ENCODE measurements at regions not wholly inside any gene's neighbourhood (a gene's known extent, or its start where the extent isn't known, plus 50 kb on each side); places are given as distances from the start of the nearest gene placed in this dataset.

DNA sequence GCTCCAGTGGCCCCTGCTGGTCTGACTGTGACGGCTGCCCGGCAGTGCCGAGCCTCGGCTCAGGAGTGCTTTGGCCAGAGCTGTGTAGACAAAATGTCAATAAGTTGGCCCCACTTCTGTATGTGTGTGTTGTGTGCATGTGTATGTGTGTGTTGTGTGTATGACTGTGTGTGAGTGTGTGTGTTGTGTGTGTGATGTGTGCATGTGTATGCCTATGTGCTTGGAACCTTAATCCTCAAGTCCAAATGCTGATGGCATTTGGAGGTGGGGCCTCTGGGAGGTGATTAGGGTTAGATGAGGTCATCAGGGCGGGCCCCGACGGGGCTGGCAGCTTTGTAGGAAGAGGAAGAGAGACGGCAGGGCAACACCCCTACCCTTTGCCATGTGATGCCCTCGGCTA, 269.0 kb downstream of the DCDC2C start:
- no peak overlapping the region for H2AFZ ChIP-seq (ENCODE audit: control insufficient read depth, low read depth, low read length)
- TF ChIP-seq CHD4 (IDR thresholded peaks at IDR 0.05), result no peak
- TF ChIP-seq ZBED1 (IDR thresholded peaks at IDR 0.05; ENCODE audit: borderline replicate concordance), result no peak
- TF ChIP-seq ZSCAN29 (IDR thresholded peaks at IDR 0.05), result no peak
- no peak for TF ChIP-seq RCOR1 (conservative IDR thresholded peaks at IDR 0.05; ENCODE audit: low read depth, low read length)
- no peak for TF ChIP-seq RFX5 (IDR thresholded peaks at IDR 0.05; ENCODE audit: low read depth, low read length)
- TF ChIP-seq, protein P1, sequence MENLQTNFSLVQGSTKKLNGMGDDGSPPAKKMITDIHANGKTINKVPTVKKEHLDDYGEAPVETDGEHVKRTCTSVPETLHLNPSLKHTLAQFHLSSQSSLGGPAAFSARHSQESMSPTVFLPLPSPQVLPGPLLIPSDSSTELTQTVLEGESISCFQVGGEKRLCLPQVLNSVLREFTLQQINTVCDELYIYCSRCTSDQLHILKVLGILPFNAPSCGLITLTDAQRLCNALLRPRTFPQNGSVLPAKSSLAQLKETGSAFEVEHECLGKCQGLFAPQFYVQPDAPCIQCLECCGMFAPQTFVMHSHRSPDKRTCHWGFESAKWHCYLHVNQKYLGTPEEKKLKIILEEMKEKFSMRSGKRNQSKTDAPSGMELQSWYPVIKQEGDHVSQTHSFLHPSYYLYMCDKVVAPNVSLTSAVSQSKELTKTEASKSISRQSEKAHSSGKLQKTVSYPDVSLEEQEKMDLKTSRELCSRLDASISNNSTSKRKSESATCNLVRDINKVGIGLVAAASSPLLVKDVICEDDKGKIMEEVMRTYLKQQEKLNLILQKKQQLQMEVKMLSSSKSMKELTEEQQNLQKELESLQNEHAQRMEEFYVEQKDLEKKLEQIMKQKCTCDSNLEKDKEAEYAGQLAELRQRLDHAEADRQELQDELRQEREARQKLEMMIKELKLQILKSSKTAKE (IDR thresholded peaks at IDR 0.05; ENCODE audit: low read depth, poor library complexity, severe bottlenecking), result no peak
- TF ChIP-seq SUPT20H (IDR thresholded peaks at IDR 0.05; ENCODE audit: borderline replicate concordance, control insufficient read depth, low read depth, low read length), result no peak
- TF ChIP-seq, protein P2, sequence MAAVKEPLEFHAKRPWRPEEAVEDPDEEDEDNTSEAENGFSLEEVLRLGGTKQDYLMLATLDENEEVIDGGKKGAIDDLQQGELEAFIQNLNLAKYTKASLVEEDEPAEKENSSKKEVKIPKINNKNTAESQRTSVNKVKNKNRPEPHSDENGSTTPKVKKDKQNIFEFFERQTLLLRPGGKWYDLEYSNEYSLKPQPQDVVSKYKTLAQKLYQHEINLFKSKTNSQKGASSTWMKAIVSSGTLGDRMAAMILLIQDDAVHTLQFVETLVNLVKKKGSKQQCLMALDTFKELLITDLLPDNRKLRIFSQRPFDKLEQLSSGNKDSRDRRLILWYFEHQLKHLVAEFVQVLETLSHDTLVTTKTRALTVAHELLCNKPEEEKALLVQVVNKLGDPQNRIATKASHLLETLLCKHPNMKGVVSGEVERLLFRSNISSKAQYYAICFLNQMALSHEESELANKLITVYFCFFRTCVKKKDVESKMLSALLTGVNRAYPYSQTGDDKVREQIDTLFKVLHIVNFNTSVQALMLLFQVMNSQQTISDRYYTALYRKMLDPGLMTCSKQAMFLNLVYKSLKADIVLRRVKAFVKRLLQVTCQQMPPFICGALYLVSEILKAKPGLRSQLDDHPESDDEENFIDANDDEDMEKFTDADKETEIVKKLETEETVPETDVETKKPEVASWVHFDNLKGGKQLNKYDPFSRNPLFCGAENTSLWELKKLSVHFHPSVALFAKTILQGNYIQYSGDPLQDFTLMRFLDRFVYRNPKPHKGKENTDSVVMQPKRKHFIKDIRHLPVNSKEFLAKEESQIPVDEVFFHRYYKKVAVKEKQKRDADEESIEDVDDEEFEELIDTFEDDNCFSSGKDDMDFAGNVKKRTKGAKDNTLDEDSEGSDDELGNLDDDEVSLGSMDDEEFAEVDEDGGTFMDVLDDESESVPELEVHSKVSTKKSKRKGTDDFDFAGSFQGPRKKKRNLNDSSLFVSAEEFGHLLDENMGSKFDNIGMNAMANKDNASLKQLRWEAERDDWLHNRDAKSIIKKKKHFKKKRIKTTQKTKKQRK (IDR thresholded peaks at IDR 0.05; ENCODE audit: low read depth, low read length), result no peak
- TF ChIP-seq KDM1A (IDR thresholded peaks at IDR 0.05; ENCODE audit: borderline replicate concordance), result no peak
- TF ChIP-seq ZNF622 (IDR thresholded peaks at IDR 0.05), result no peak
- TF ChIP-seq ZNF217 (IDR thresholded peaks at IDR 0.05), result no peak
- TF ChIP-seq HDAC2 (IDR thresholded peaks at IDR 0.05), result no peak
- no peaks in the 10 kb centered on the region for H3K4me1 ChIP-seq (ENCODE audit: control insufficient read depth, insufficient read depth, low read length)
- BruUV-seq (replicated peaks), result no TSS peak
- no peak overlapping the region for H3K4me3 ChIP-seq
- H3K36me3 ChIP-seq (ENCODE audit: control insufficient read depth in 2 of 2, insufficient read depth in 2 of 2, low read length in 1 of 2), result no peaks in the 10 kb centered on the region
- ATAC-seq (no peak), FAIRE-seq (no peak), DNase-seq (ENCODE audit: low read depth, low spot score) (no peak)
- ChIA-PET RAD21 (ENCODE audit: unreplicated experiment) (no interaction called here), SMC1A (ENCODE audit: uncharacterized antibody, unreplicated experiment) (no interaction called here), CTCF (no interaction called here), POLR2A (no interaction called here)
- no peak overlapping the region for H3K4me2 ChIP-seq (ENCODE audit: control insufficient read depth, insufficient read depth)
- intact Hi-C loops (cut with micrococcal nuclease; ENCODE audit: unreplicated experiment), result no loop called here
- H3K79me2 ChIP-seq (ENCODE audit: control insufficient read depth, insufficient read depth, low read length), result no peaks in the 10 kb centered on the region
- no peak overlapping the region for H3K27ac ChIP-seq (ENCODE audit: control insufficient read depth, insufficient read depth)
- H3K27me3 ChIP-seq (replicated peaks in 1 of 2; ENCODE audit: control insufficient read depth in 2 of 2, insufficient read depth in 2 of 2, low read length in 1 of 2), result no peaks in the 10 kb centered on the region
- in situ Hi-C loops (cut with MboI), result loop anchor here (25.0 kb wide), 1 partner anchor 1390 kb away; no protein-coding TSS in a partner anchor
- H3K9me3 ChIP-seq (replicated peaks; ENCODE audit: control insufficient read depth, insufficient read depth, low read length), result no peaks in the 10 kb centered on the region; the same call in 2 of the 3 replicates
- WGBS (ENCODE audit: insufficient coverage, insufficient replicate concordance, low lambda C conversion rate, missing lambda C conversion rate), result 67% methylated on average over 9 of the region's 9 CpGs
- no peaks in the 10 kb centered on the region for H4K20me1 ChIP-seq (ENCODE audit: control insufficient read depth, insufficient read depth)
- H3K9ac ChIP-seq (ENCODE audit: control insufficient read depth, insufficient read depth, low read length), result no peak overlapping the region

Measured in GM12878 (cell line).